ENCODE measurements at regions not wholly inside any gene's neighbourhood (a gene's known extent, or its start where the extent isn't known, plus 50 kb on each side); places are given as distances from the start of the nearest gene placed in this dataset.

GRCh38 chr3:177676148-177676547 lies 478.9 kb upstream of the TBL1XR1 start (continued):
- TF ChIP-seq NANOG (IDR thresholded peaks at IDR 0.05; ENCODE audit: insufficient read depth, low read depth, low read length, poor library complexity, severe bottlenecking) = no peak
- no peak for TF ChIP-seq BACH1 (IDR thresholded peaks at IDR 0.05; ENCODE audit: low read length)
